Vagina (tissue), 2 donors: ENCODE measurements at regions not wholly inside any gene's neighbourhood (a gene's known extent, or its start where the extent isn't known, plus 50 kb on each side); places are given as distances from the start of the nearest gene placed in this dataset.

Experiments used
- DNase-seq, 2 donors: peaks; one replicate each; pipeline ENCODE4 v3.0.0-alpha.2; 2017; ENCODE audit errors: extremely low spot score in 2 of 2
- H3K27ac ChIP-seq: fragments of 200-600 bp; sonication (generic); one replicate; pipeline ENCODE4 v1.5.1; 2019
- H3K27me3 ChIP-seq: fragments of 200-600 bp; sonication (generic); one replicate; pipeline ENCODE4 v1.5.1; 2019
- H3K36me3 ChIP-seq, 2 donors: fragments of 200-600 bp; sonication (generic); one replicate each; pipeline ENCODE4 v1.5.1; 2017 to 2019
- H3K4me1 ChIP-seq: fragments of 200-600 bp; sonication (generic); one replicate; pipeline ENCODE4 v1.5.1; 2019
- H3K4me3 ChIP-seq, 2 donors: fragments of 200-600 bp; sonication (generic); 1 replicate in 1 of 2; 2 replicates in 1 of 2; pipeline ENCODE4 v1.5.1; 2016 to 2019
- H3K9me3 ChIP-seq: fragments of 200-600 bp; sonication (generic); one replicate; pipeline ENCODE4 v1.5.1; 2019
- CTCF ChIP-seq, 3 experiments: fragments of 450-650 bp in 2 of 3; fragments of 200-600 bp in 1 of 3; sonication (generic) in 1 of 3; IDR thresholded peaks; one replicate each; pipeline ENCODE4 v1.5.1; 2017 to 2019; ENCODE audit warnings: antibody characterized with exemption in 3 of 3, mild to moderate bottlenecking in 2 of 3, moderate library complexity in 2 of 3
- POLR2A ChIP-seq, 2 donors: fragments of 450-650 bp; IDR thresholded peaks; one replicate each; pipeline ENCODE4 v1.6.1; 2017; ENCODE audit warnings: antibody characterized with exemption in 2 of 2, mild to moderate bottlenecking in 2 of 2, moderate library complexity in 2 of 2
- POLR2AphosphoS5 ChIP-seq, 2 donors: sonication (generic); formaldehyde crosslinking; IDR thresholded peaks; one replicate each; pipeline ENCODE4 v1.9.0; 2017; ENCODE audit warnings: antibody characterized with exemption in 2 of 2, mild to moderate bottlenecking in 2 of 2, low read depth in 1 of 2; ENCODE audit not compliant: insufficient read depth in 1 of 2
- intact Hi-C: fragments of 100-400 bp; cut with DNase I; formaldehyde crosslinking; loops from one replicate; pipeline ENCODE4 v1.15.1; 2023

GRCh38 chr3:177330779-177331178, 133.5 kb upstream of the TBL1XR1 start:
- TF ChIP-seq POLR2A (IDR thresholded peaks at IDR 0.05) = no peak
- TF ChIP-seq POLR2AphosphoS5 (IDR thresholded peaks at IDR 0.05; ENCODE audit: insufficient read depth in 1 of 2, low read depth in 1 of 2) = no peak
- TF ChIP-seq CTCF (IDR thresholded peaks at IDR 0.05) = no peak
- Histone ChIP-seq H3K27me3 (no peaks in the 10 kb centered on the region), H3K27ac (no peak overlapping the region), H3K9me3 (no peaks in the 10 kb centered on the region), H3K4me1 (peaks cover 5% of the 10 kb centered on the region), H3K36me3 (no peaks in the 10 kb centered on the region), H3K4me3 (no peak overlapping the region)
- intact Hi-C loops = no loop called here
- DNase-seq = no peak

- no peak overlapping the region for H3K27ac ChIP-seq
- no peaks in the 10 kb centered on the region for H3K27me3 ChIP-seq
- intact Hi-C loops = no loop called here
- no peak for DNase-seq
- H3K9me3 ChIP-seq = no peaks in the 10 kb centered on the region
- peaks cover 11% of the 10 kb centered on the region for H3K4me1 ChIP-seq
- TF ChIP-seq CTCF (IDR thresholded peaks at IDR 0.05) (no peak), POLR2A (IDR thresholded peaks at IDR 0.05) (no peak), POLR2AphosphoS5 (IDR thresholded peaks at IDR 0.05; ENCODE audit: insufficient read depth in 1 of 2, low read depth in 1 of 2) (no peak)
- no peak overlapping the region for H3K4me3 ChIP-seq
- H3K36me3 ChIP-seq = no peaks in the 10 kb centered on the region
These were observed 134.0 kb upstream of the TBL1XR1 start for GRCh38 chr3:177331203-177331835.

GRCh38 chr3:177332955-177333354, 135.7 kb upstream of the TBL1XR1 start:
- Histone ChIP-seq H3K27me3 (no peaks in the 10 kb centered on the region), H3K4me1 (peaks cover 25% of the 10 kb centered on the region), H3K9me3 (no peaks in the 10 kb centered on the region), H3K36me3 (no peaks in the 10 kb centered on the region), H3K27ac (no peak overlapping the region), H3K4me3 (no peak overlapping the region)
- no peak for DNase-seq
- TF ChIP-seq CTCF (IDR thresholded peaks at IDR 0.05) (no peak), POLR2AphosphoS5 (IDR thresholded peaks at IDR 0.05; ENCODE audit: insufficient read depth in 1 of 2, low read depth in 1 of 2) (no peak), POLR2A (IDR thresholded peaks at IDR 0.05) (no peak)
- intact Hi-C loops = no loop called here

- no peaks in the 10 kb centered on the region for H3K36me3 ChIP-seq
- no peaks in the 10 kb centered on the region for H3K27me3 ChIP-seq
- intact Hi-C loops = no loop called here
- peaks cover 32% of the 10 kb centered on the region for H3K4me1 ChIP-seq
- H3K27ac ChIP-seq = no peak overlapping the region
- TF ChIP-seq POLR2AphosphoS5 (IDR thresholded peaks at IDR 0.05; ENCODE audit: insufficient read depth in 1 of 2, low read depth in 1 of 2) (no peak), CTCF (IDR thresholded peaks at IDR 0.05) (no peak), POLR2A (IDR thresholded peaks at IDR 0.05) (no peak)
- no peak for DNase-seq
- H3K9me3 ChIP-seq = no peaks in the 10 kb centered on the region
- H3K4me3 ChIP-seq = no peak overlapping the region
These were observed 136.5 kb upstream of the TBL1XR1 start for GRCh38 chr3:177333533-177334520.
